H9 (cell line): ENCODE measurements at regions not wholly inside any gene's neighbourhood (a gene's known extent, or its start where the extent isn't known, plus 50 kb on each side); places are given as distances from the start of the nearest gene placed in this dataset.

Source experiments
- DNase-seq: peaks from one replicate; pipeline ENCODE4 v3.0.0-alpha.2; 2017
- H2AFZ ChIP-seq: one replicate; pipeline ENCODE4 v1.6.1; 2013; ENCODE audit warnings: mild to moderate bottlenecking, low read length, control low read depth, moderate library complexity
- H2AK5ac ChIP-seq: 2 replicates; pipeline ENCODE4 v1.6.1; 2013; ENCODE audit warnings: low read length, control low read depth, mixed read lengths; ENCODE audit not compliant: insufficient read length
- H2BK120ac ChIP-seq: one replicate; pipeline ENCODE4 v1.6.1; 2013; ENCODE audit warnings: low read depth, mild to moderate bottlenecking, low read length, control low read depth, inconsistent platforms; ENCODE audit not compliant: poor library complexity, severe bottlenecking
- H2BK12ac ChIP-seq: 2 replicates; pipeline ENCODE4 v1.6.1; 2013; ENCODE audit warnings: low read length, control low read depth, mixed read lengths, low read depth; ENCODE audit not compliant: insufficient read length
- H2BK15ac ChIP-seq: 2 replicates; pipeline ENCODE4 v1.6.1; 2013; ENCODE audit warnings: low read depth, low read length, control low read depth
- H2BK20ac ChIP-seq: one replicate; pipeline ENCODE4 v1.6.1; 2013; ENCODE audit warnings: low read depth, mild to moderate bottlenecking, low read length, control low read depth, inconsistent platforms; ENCODE audit not compliant: poor library complexity, severe bottlenecking
- H2BK5ac ChIP-seq: 2 replicates; pipeline ENCODE4 v1.6.1; 2013; ENCODE audit warnings: low read length, control low read depth, mixed read lengths; ENCODE audit not compliant: insufficient read length
- H3K14ac ChIP-seq: 2 replicates; pipeline ENCODE4 v1.6.1; 2013; ENCODE audit warnings: low read length, control low read depth; ENCODE audit not compliant: insufficient read depth
- H3K18ac ChIP-seq: 2 replicates; pipeline ENCODE4 v1.6.1; 2013; ENCODE audit warnings: low read depth, mild to moderate bottlenecking, mixed read lengths, low read length, control low read depth; ENCODE audit not compliant: insufficient read length
- H3K23ac ChIP-seq: 2 replicates; pipeline ENCODE4 v1.6.1; 2013; ENCODE audit warnings: low read length, control low read depth, mixed read lengths, low read depth; ENCODE audit not compliant: insufficient read length
- H3K23me2 ChIP-seq: 2 replicates; pipeline ENCODE4 v1.6.1; 2013; ENCODE audit warnings: low read depth, mild to moderate bottlenecking, mixed read lengths, low read length, control low read depth; ENCODE audit not compliant: insufficient read length, poor library complexity, severe bottlenecking
- H3K27ac ChIP-seq: 2 replicates; pipeline ENCODE4 v1.5.1; 2013; ENCODE audit warnings: low read length, control low read depth, mixed read lengths, low read depth; ENCODE audit not compliant: insufficient read length
- H3K27me3 ChIP-seq: 2 replicates; pipeline ENCODE4 v1.6.1; 2013; ENCODE audit warnings: low read length, control low read depth, inconsistent platforms; ENCODE audit not compliant: insufficient read depth
- H3K4ac ChIP-seq: 2 replicates; pipeline ENCODE4 v1.6.1; 2013; ENCODE audit warnings: low read depth, mild to moderate bottlenecking, control low read depth, inconsistent platforms, low read length, moderate library complexity
- H3K4me1 ChIP-seq: 2 replicates; pipeline ENCODE4 v1.6.1; 2013; ENCODE audit warnings: low read length, control low read depth, inconsistent platforms; ENCODE audit not compliant: insufficient read depth
- H3K4me2 ChIP-seq: 2 replicates; pipeline ENCODE4 v1.6.1; 2013; ENCODE audit warnings: low read length, control low read depth, mixed read lengths; ENCODE audit not compliant: insufficient read length, insufficient read depth
- H3K56ac ChIP-seq: 2 replicates; pipeline ENCODE4 v1.6.1; 2013; ENCODE audit warnings: low read depth, mild to moderate bottlenecking, mixed read lengths, low read length, control low read depth; ENCODE audit not compliant: insufficient read length
- H3K79me1 ChIP-seq: 2 replicates; pipeline ENCODE4 v1.6.1; 2013; ENCODE audit warnings: low read depth, mild to moderate bottlenecking, moderate library complexity, low read length, control low read depth, inconsistent platforms; ENCODE audit not compliant: insufficient read depth, poor library complexity, severe bottlenecking
- H3K79me2 ChIP-seq: 2 replicates; pipeline ENCODE4 v1.6.1; 2013; ENCODE audit warnings: low read length, control low read depth, inconsistent platforms; ENCODE audit not compliant: insufficient read depth
- H3K9ac ChIP-seq: 2 replicates; pipeline ENCODE4 v1.6.1; 2013; ENCODE audit warnings: low read length, control low read depth, mixed read lengths; ENCODE audit not compliant: insufficient read length; ENCODE audit errors: extremely low read depth
- H3K9me3 ChIP-seq: one replicate; pipeline ENCODE4 v1.6.1; 2013; ENCODE audit warnings: low read depth, low read length, inconsistent platforms; ENCODE audit not compliant: control insufficient read depth
- H3T11ph ChIP-seq: one replicate; pipeline ENCODE4 v1.6.1; 2013; ENCODE audit warnings: mild to moderate bottlenecking, low read length, control low read depth, inconsistent platforms
- H4K20me1 ChIP-seq: one replicate; pipeline ENCODE4 v1.6.1; 2013; ENCODE audit not compliant: control insufficient read depth, insufficient read length, insufficient read depth
- H4K5ac ChIP-seq: 2 replicates; pipeline ENCODE4 v1.6.1; 2013; ENCODE audit warnings: low read depth, mild to moderate bottlenecking, mixed read lengths, low read length, control low read depth; ENCODE audit not compliant: insufficient read length
- H4K8ac ChIP-seq: replicated peaks from 2 replicates; pipeline ENCODE4 v1.6.1; 2013; ENCODE audit warnings: low read length, control low read depth, mixed read lengths, low read depth; ENCODE audit not compliant: insufficient read length
- H4K91ac ChIP-seq: 2 replicates; pipeline ENCODE4 v1.6.1; 2013; ENCODE audit warnings: low read depth, mild to moderate bottlenecking, moderate library complexity, mixed read lengths, low read length, control low read depth; ENCODE audit not compliant: insufficient read length
- H3K27ac Mint-ChIP-seq, 3 experiments: 2 replicates in 2 of 3; 3 replicates in 1 of 3; pipeline ENCODE4 v1.8.0; 2020 to 2021; ENCODE audit warnings: mixed read lengths in 3 of 3, mild to moderate bottlenecking in 1 of 3, moderate library complexity in 1 of 3
- H3K27me3 Mint-ChIP-seq: 2 replicates; pipeline ENCODE4 v1.8.0; 2021; ENCODE audit warnings: low read depth, mild to moderate bottlenecking, moderate library complexity, mixed read lengths
- H3K36me3 Mint-ChIP-seq, 3 experiments: 2 replicates in 2 of 3; 3 replicates in 1 of 3; pipeline ENCODE4 v1.8.0; 2020 to 2021; ENCODE audit warnings: low read depth in 3 of 3, mixed read lengths in 3 of 3; ENCODE audit not compliant: insufficient read depth in 1 of 3
- H3K4me1 Mint-ChIP-seq, 2 experiments: 2 replicates each; pipeline ENCODE4 v1.8.0; 2020; ENCODE audit warnings: mixed read lengths in 2 of 2
- H3K4me3 Mint-ChIP-seq, 2 experiments: 2 replicates in 1 of 2; 3 replicates in 1 of 2; pipeline ENCODE4 v1.8.0; 2020 to 2021; ENCODE audit warnings: mild to moderate bottlenecking in 2 of 2, mixed read lengths in 2 of 2, moderate library complexity in 1 of 2
- H3K9me3 Mint-ChIP-seq, 2 experiments: 2 replicates in 1 of 2; 3 replicates in 1 of 2; pipeline ENCODE4 v1.8.0; 2020; ENCODE audit warnings: mild to moderate bottlenecking in 2 of 2, mixed read lengths in 2 of 2, moderate library complexity in 1 of 2
- CTCF ChIP-seq: fragments of 200-600 bp; sonication (generic); conservative IDR thresholded peaks from 3 replicates; pipeline ENCODE4 v1.8.0; 2021; ENCODE audit warnings: antibody characterized with exemption, mild to moderate bottlenecking
- WGBS: extraction: QIAGEN DNeasy Blood & Tissue Kit; methylation state at CpG from one replicate; pipeline ENCODE4 v1.1.7; 2013; ENCODE audit warnings: missing lambda C conversion rate, low lambda C conversion rate, mixed read lengths; ENCODE audit not compliant: insufficient read length; ENCODE audit errors: extremely low coverage; 5-methylcytosine and 5-hydroxymethylcytosine counted together

- H3K18ac ChIP-seq = no peak overlapping the region
- H3T11ph ChIP-seq = no peak overlapping the region
- H4K20me1 ChIP-seq = no peaks in the 10 kb centered on the region
- no peak overlapping the region for H3K4me2 ChIP-seq
- no peak overlapping the region for H2AK5ac ChIP-seq
- no peaks in the 10 kb centered on the region for H3K9me3 ChIP-seq
- no peak overlapping the region for H3K23ac ChIP-seq
- no peak overlapping the region for H4K5ac ChIP-seq
- H3K23me2 ChIP-seq = no peaks in the 10 kb centered on the region
- no peak overlapping the region for H2BK5ac ChIP-seq
- H3K27ac Mint-ChIP-seq = no peak overlapping the region
- H2BK20ac ChIP-seq = no peak overlapping the region
- no peaks in the 10 kb centered on the region for H3K27me3 Mint-ChIP-seq
- no peak overlapping the region for H2BK12ac ChIP-seq
- no peak overlapping the region for H4K8ac ChIP-seq
- H3K9ac ChIP-seq = no peak overlapping the region
- no peak overlapping the region for H2AFZ ChIP-seq
- H3K4me3 Mint-ChIP-seq = no peak overlapping the region
- no peak overlapping the region for H3K56ac ChIP-seq
- H3K27me3 ChIP-seq = no peaks in the 10 kb centered on the region
- H3K4me1 Mint-ChIP-seq = peaks cover 16 to 24% of the 10 kb centered on the region in 2 experiments
- no peak overlapping the region for H2BK15ac ChIP-seq
- H3K27ac ChIP-seq = no peak overlapping the region
- DNase-seq = no peak
- no peaks in the 10 kb centered on the region for H3K79me2 ChIP-seq
- peaks cover 61 to 75% of the 10 kb centered on the region in 2 experiments for H3K9me3 Mint-ChIP-seq
- no peak overlapping the region for H2BK120ac ChIP-seq
- H3K79me1 ChIP-seq = no peaks in the 10 kb centered on the region
- no peak overlapping the region for H4K91ac ChIP-seq
- no peak overlapping the region for H3K4ac ChIP-seq
- TF ChIP-seq CTCF = no peak
- no peaks in the 10 kb centered on the region for H3K4me1 ChIP-seq
- WGBS = no CpG with 5 or more reads among the region's 4 CpGs
- peaks cover 0 to 5% (median 4%) of the 10 kb centered on the region in 3 experiments; a peak in 2 of 7 replicates for H3K36me3 Mint-ChIP-seq
- no peak overlapping the region for H3K14ac ChIP-seq
Observed at GRCh38 chrX:40415675-40416074, 165.1 kb upstream of the ATP6AP2 start.
